A673 (cell line): ENCODE measurements at regions not wholly inside any gene's neighbourhood (a gene's known extent, or its start where the extent isn't known, plus 50 kb on each side); places are given as distances from the start of the nearest gene placed in this dataset.

Experiments
- BruUV-seq: library from RNA; stranded (reverse); fragments of 400-500 nt; replicated peaks from 2 replicates; lab custom pipeline; 2021; lab: Mats Ljungman, UMichigan
- CTCF ChIA-PET: fragments of 300-600 bp; sonication (Branson Sonifier 250); formaldehyde crosslinking; loops from one replicate; lab custom pipeline; 2022; ENCODE audit warnings: antibody characterized with exemption; lab: Charles Lee
- POLR2A ChIA-PET: fragments of 300-600 bp; sonication (Branson Sonifier 250); formaldehyde crosslinking; loops from one replicate; lab custom pipeline; 2022; ENCODE audit warnings: antibody characterized with exemption; ENCODE audit not compliant: low non-redundant PET; lab: Charles Lee
- DNase-seq: peaks from one replicate; pipeline ENCODE4 v3.0.0-alpha.2; 2015; ENCODE audit warnings: low spot score
- H3K27ac ChIP-seq: fragments of 200-600 bp; sonication (generic); 2 replicates; pipeline ENCODE4 v1.5.1; 2016; ENCODE audit warnings: mixed run types, low read depth, mild to moderate bottlenecking, mixed read lengths, antibody characterized with exemption, low read length; ENCODE audit not compliant: poor library complexity, severe bottlenecking
- H3K27me3 ChIP-seq: fragments of 200-600 bp; sonication (generic); replicated peaks from 2 replicates; pipeline ENCODE4 v1.6.1; 2017; ENCODE audit warnings: mixed run types, low read depth, mild to moderate bottlenecking, mixed read lengths, antibody characterized with exemption, low read length; ENCODE audit not compliant: insufficient read depth, poor library complexity
- H3K36me3 ChIP-seq: fragments of 200-600 bp; sonication (generic); 2 replicates; pipeline ENCODE4 v1.6.1; 2016; ENCODE audit warnings: mixed run types, mild to moderate bottlenecking, mixed read lengths, antibody characterized with exemption, low read length; ENCODE audit not compliant: insufficient read depth, poor library complexity, severe bottlenecking
- H3K4me1 ChIP-seq: fragments of 200-600 bp; sonication (generic); 2 replicates; pipeline ENCODE4 v1.6.1; 2017; ENCODE audit warnings: mixed run types, mild to moderate bottlenecking, mixed read lengths, antibody characterized with exemption, low read length; ENCODE audit not compliant: insufficient read depth, poor library complexity, severe bottlenecking
- H3K4me3 ChIP-seq: fragments of 200-600 bp; sonication (generic); 2 replicates; pipeline ENCODE4 v1.5.1; 2016; ENCODE audit warnings: low read depth, mixed run types, mild to moderate bottlenecking, mixed read lengths, low read length; ENCODE audit not compliant: poor library complexity, severe bottlenecking
- H3K9me3 ChIP-seq: fragments of 200-600 bp; sonication (generic); 2 replicates; pipeline ENCODE4 v1.6.1; 2016; ENCODE audit warnings: mixed run types, low read depth, mild to moderate bottlenecking, mixed read lengths, antibody characterized with exemption, low read length; ENCODE audit not compliant: poor library complexity, severe bottlenecking
- CTCF ChIP-seq: fragments of 300-800, 200-600 bp; sonication (generic); conservative IDR thresholded peaks from 2 replicates; pipeline ENCODE4 v1.5.1; 2017; ENCODE audit warnings: low read depth, mild to moderate bottlenecking, antibody characterized with exemption, low read length, moderate library complexity, mixed read lengths
- EZH2 ChIP-seq: fragments of 200-600 bp; sonication (generic); IDR thresholded peaks from 2 replicates; pipeline ENCODE4 v1.6.1; 2017; ENCODE audit warnings: borderline replicate concordance, low read depth, mild to moderate bottlenecking, mixed read lengths, antibody characterized with exemption, low read length; ENCODE audit not compliant: poor library complexity, severe bottlenecking
- intact Hi-C: fragments of 100-400 bp; cut with micrococcal nuclease; formaldehyde crosslinking; loops from one replicate; pipeline ENCODE4 v1.10.0; 2022; ENCODE audit not compliant: unreplicated experiment

GRCh38 chr16:73251608-73252007 lies 203.7 kb upstream of the ZFHX3 start:
- BruUV-seq, result no TSS peak
- Histone ChIP-seq H3K9me3 (no peaks in the 10 kb centered on the region), H3K27me3 (no peaks in the 10 kb centered on the region), H3K4me3 (no peak overlapping the region), H3K36me3 (no peaks in the 10 kb centered on the region), H3K27ac (no peak overlapping the region), H3K4me1 (no peaks in the 10 kb centered on the region)
- POLR2A ChIA-PET, result no interaction called here
- DNase-seq, result no peak
- intact Hi-C loops, result no loop called here
- TF ChIP-seq EZH2 (no peak), CTCF (no peak)
- CTCF ChIA-PET, result no interaction called here

- H3K27ac ChIP-seq, result no peak overlapping the region
- intact Hi-C loops, result no loop called here
- no peak overlapping the region for H3K4me3 ChIP-seq
- H3K9me3 ChIP-seq, result no peaks in the 10 kb centered on the region
- no peaks in the 10 kb centered on the region for H3K27me3 ChIP-seq
- ChIA-PET POLR2A (no interaction called here), CTCF (no interaction called here)
- no peaks in the 10 kb centered on the region for H3K4me1 ChIP-seq
- no peak for DNase-seq
- TF ChIP-seq CTCF, result no peak
- no peak for TF ChIP-seq EZH2
- no TSS peak for BruUV-seq
- H3K36me3 ChIP-seq, result no peaks in the 10 kb centered on the region
Observed at GRCh38 chr16:73248316-73248715, 200.4 kb upstream of the ZFHX3 start.

GRCh38 chr16:73240920-73241319 lies 193.0 kb upstream of the ZFHX3 start:
- H3K27me3 ChIP-seq, result peaks cover 3% of the 10 kb centered on the region
- H3K9me3 ChIP-seq, result no peaks in the 10 kb centered on the region
- no peaks in the 10 kb centered on the region for H3K4me1 ChIP-seq
- peak; percentile 24 for DNase-seq
- no peaks in the 10 kb centered on the region for H3K36me3 ChIP-seq
- CTCF ChIA-PET, result no interaction called here
- POLR2A ChIA-PET, result no interaction called here
- H3K27ac ChIP-seq, result no peak overlapping the region
- H3K4me3 ChIP-seq, result no peak overlapping the region
- intact Hi-C loops, result no loop called here
- no TSS peak for BruUV-seq
- TF ChIP-seq EZH2 (no peak), CTCF (no peak)
